Ishikawa (cell line): ENCODE measurements at regions not wholly inside any gene's neighbourhood (a gene's known extent, or its start where the extent isn't known, plus 50 kb on each side); places are given as distances from the start of the nearest gene placed in this dataset.

Source experiments
- CEBPB ChIP-seq: IDR thresholded peaks from 2 replicates; pipeline ENCODE4 v1.6.1; 2012
- CREB1 ChIP-seq: IDR thresholded peaks from 2 replicates; pipeline ENCODE4 v1.6.1; 2012; ENCODE audit warnings: low read depth
- EGR1 ChIP-seq: IDR thresholded peaks from 2 replicates; pipeline ENCODE4 v1.6.1; 2012
- EP300 ChIP-seq: IDR thresholded peaks from 2 replicates; pipeline ENCODE4 v1.6.1; 2012; ENCODE audit warnings: borderline replicate concordance
- FOXM1 ChIP-seq: IDR thresholded peaks from 2 replicates; pipeline ENCODE4 v1.6.1; 2012; ENCODE audit warnings: low read depth, borderline replicate concordance
- NFIC ChIP-seq: IDR thresholded peaks from 2 replicates; pipeline ENCODE4 v1.6.1; 2012
- RAD21 ChIP-seq: IDR thresholded peaks from 2 replicates; pipeline ENCODE4 v1.6.1; 2012; ENCODE audit warnings: low read depth
- TAF1 ChIP-seq: IDR thresholded peaks from 2 replicates; pipeline ENCODE4 v1.6.1; 2012; ENCODE audit warnings: low read depth, mild to moderate bottlenecking
- TCF12 ChIP-seq: IDR thresholded peaks from 2 replicates; pipeline ENCODE4 v1.6.1; 2012; ENCODE audit warnings: low read depth
- TEAD4 ChIP-seq: IDR thresholded peaks from 2 replicates; pipeline ENCODE4 v1.6.1; 2012
- YY1 ChIP-seq: IDR thresholded peaks from 2 replicates; pipeline ENCODE4 v1.6.1; 2012; ENCODE audit warnings: low read depth
- ZBTB7A ChIP-seq: IDR thresholded peaks from 2 replicates; pipeline ENCODE4 v1.6.1; 2012; ENCODE audit warnings: low read depth
- TF ChIP-seq, protein P1 (sequence below): IDR thresholded peaks from 2 replicates; pipeline ENCODE4 v1.6.1; 2012
- TF ChIP-seq, protein P2 (sequence below): IDR thresholded peaks from 2 replicates; pipeline ENCODE4 v1.6.1; 2012
- TF ChIP-seq, protein P3 (sequence below): IDR thresholded peaks from 2 replicates; pipeline ENCODE4 v1.6.1; 2012; ENCODE audit warnings: low read depth, mild to moderate bottlenecking

DNA sequence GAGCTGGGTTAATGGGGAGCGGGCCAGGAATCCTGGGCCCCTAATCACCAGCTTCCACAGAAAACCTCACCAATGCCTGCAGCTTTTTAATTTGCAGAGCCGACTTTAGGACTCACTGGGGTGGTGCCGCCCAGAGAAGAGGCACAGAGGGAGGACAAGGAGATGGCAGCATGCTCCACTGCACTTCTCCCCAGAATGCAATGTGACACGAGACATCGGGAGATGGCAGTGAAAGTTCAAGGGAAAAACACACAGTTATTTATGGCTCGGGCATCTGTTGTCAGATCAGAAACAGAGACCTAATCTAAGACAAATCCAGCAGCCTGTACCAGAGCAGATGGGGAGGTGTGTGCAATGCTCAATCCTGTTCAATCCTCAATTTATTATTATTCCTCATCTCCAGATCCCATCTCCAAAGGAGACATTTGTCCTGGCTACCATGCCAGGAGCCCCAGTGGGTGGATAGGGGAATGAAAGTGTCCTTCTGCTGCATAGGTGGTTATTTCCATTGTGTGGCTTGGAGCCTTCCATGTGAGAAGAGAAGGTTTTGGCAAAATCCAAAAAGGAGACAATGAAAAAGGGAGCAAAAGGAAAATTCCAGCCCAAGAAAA lies 250.0 kb downstream of the NXPE2 start:
- TF ChIP-seq NFIC (no peak), FOXM1 (no peak), ZBTB7A (no peak), RAD21 (no peak), TEAD4 (no peak), TAF1 (no peak), TCF12 (no peak), EGR1 (no peak), YY1 (no peak), CREB1 (no peak), CEBPB (no peak), EP300 (no peak)
- TF ChIP-seq, protein P1, sequence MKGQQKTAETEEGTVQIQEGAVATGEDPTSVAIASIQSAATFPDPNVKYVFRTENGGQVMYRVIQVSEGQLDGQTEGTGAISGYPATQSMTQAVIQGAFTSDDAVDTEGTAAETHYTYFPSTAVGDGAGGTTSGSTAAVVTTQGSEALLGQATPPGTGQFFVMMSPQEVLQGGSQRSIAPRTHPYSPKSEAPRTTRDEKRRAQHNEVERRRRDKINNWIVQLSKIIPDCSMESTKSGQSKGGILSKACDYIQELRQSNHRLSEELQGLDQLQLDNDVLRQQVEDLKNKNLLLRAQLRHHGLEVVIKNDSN: no peak
- TF ChIP-seq, protein P2, sequence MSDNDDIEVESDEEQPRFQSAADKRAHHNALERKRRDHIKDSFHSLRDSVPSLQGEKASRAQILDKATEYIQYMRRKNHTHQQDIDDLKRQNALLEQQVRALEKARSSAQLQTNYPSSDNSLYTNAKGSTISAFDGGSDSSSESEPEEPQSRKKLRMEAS: no peak
- TF ChIP-seq, protein P3, sequence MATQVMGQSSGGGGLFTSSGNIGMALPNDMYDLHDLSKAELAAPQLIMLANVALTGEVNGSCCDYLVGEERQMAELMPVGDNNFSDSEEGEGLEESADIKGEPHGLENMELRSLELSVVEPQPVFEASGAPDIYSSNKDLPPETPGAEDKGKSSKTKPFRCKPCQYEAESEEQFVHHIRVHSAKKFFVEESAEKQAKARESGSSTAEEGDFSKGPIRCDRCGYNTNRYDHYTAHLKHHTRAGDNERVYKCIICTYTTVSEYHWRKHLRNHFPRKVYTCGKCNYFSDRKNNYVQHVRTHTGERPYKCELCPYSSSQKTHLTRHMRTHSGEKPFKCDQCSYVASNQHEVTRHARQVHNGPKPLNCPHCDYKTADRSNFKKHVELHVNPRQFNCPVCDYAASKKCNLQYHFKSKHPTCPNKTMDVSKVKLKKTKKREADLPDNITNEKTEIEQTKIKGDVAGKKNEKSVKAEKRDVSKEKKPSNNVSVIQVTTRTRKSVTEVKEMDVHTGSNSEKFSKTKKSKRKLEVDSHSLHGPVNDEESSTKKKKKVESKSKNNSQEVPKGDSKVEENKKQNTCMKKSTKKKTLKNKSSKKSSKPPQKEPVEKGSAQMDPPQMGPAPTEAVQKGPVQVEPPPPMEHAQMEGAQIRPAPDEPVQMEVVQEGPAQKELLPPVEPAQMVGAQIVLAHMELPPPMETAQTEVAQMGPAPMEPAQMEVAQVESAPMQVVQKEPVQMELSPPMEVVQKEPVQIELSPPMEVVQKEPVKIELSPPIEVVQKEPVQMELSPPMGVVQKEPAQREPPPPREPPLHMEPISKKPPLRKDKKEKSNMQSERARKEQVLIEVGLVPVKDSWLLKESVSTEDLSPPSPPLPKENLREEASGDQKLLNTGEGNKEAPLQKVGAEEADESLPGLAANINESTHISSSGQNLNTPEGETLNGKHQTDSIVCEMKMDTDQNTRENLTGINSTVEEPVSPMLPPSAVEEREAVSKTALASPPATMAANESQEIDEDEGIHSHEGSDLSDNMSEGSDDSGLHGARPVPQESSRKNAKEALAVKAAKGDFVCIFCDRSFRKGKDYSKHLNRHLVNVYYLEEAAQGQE: no peak

DNA sequence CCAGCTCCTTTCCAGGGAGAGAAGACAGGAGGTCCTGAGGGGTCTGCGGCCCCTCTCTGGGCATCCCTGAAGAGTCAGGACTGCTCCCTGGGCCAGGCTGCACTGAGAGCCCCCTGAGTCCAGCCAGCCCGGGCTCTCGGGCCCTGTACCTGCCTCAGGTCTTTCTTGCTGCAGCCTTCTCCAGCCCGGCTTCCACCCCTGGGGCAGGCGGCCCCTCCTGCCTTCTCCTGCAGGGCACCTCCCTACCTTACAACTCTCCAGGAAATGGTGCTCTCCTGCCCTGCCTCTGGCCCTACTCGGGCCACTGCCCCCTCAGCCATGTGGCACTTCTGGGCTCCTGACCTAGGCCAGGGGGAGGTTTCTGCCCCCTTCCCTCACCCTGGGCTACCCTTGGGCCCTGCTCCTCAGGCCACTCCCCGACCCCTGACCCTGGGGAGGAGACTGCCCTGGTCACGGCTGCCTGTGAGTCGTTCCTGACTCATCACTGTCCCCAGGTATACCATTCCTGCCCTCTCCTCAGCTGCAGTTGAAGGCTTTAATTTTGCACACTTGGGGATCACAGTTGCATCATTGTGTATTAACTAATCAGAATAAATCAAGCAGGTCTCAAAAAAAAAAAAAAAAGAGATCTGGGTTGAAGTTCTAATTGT lies 251.1 kb downstream of the NXPE2 start:
- TF ChIP-seq, protein P1: no peak
- TF ChIP-seq EP300: no peak
- TF ChIP-seq CREB1: no peak
- no peak for TF ChIP-seq TEAD4
- no peak for TF ChIP-seq CEBPB
- no peak for TF ChIP-seq FOXM1
- TF ChIP-seq TCF12: no peak
- TF ChIP-seq, protein P3: no peak
- TF ChIP-seq TAF1: no peak
- no peak for TF ChIP-seq YY1
- TF ChIP-seq NFIC: no peak
- TF ChIP-seq EGR1: no peak

DNA sequence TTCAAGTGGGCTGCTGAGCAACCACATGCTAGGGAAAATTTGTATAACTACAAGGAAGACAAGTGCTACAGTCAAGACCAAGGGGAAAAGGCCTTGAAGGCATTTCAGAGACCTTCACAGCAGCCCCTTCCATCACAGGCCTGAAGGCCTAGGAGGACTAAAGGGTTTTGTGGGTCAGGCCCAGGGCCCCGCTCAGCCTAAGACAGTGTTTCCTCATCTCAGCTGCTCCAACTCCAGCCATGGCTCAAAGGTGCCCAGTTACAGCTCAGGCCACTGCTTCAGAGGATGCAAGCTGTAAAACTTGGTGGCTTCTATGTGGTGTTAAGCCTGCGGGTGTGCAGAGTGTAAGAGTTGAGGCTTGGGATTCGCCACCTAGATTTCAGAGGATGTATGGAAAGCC lies 260.5 kb downstream of the NXPE2 start:
- TF ChIP-seq CREB1 (no peak), YY1 (no peak), EGR1 (no peak), EP300 (no peak), TAF1 (no peak), TCF12 (no peak), ZBTB7A (no peak), RAD21 (no peak), NFIC (no peak), FOXM1 (no peak), TEAD4 (no peak)
- TF ChIP-seq, protein P2: no peak
- TF ChIP-seq, protein P1: no peak
- TF ChIP-seq, protein P3: no peak

DNA sequence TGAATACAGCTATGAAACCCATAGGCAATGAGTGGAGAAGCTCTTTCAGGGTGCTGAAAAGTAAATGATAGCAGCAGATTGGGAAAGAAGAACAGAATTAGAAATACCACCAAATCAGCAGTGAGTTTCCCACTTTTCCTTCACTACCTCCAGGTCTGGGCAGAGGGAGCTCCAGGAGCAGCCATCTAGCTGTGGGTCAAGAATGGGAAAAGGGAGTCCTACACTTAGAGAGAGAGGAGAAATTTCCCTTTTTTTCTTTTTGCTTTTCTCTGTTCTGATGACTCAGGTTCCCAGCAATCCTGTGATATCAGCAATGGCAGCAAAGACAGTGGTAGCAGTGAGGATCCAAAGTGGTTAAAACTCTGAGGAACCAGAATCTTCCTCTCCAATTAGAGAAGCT lies 263.9 kb downstream of the NXPE2 start:
- TF ChIP-seq TCF12 (no peak), EGR1 (no peak), RAD21 (no peak), TEAD4 (no peak), CEBPB (no peak), EP300 (no peak), TAF1 (no peak), YY1 (no peak), FOXM1 (no peak), CREB1 (no peak), ZBTB7A (no peak), NFIC (no peak)
- TF ChIP-seq, protein P1: no peak
- TF ChIP-seq, protein P2: no peak
- TF ChIP-seq, protein P3: no peak
